PC-9 (cell line): ENCODE measurements at regions not wholly inside any gene's neighbourhood (a gene's known extent, or its start where the extent isn't known, plus 50 kb on each side); places are given as distances from the start of the nearest gene placed in this dataset.
"Not testable (repeated sequence)": the region's sequence is repeated elsewhere in the genome, so short reads cannot be mapped to it uniquely, and the experiment has no call there.

Source experiments
- BruUV-seq: library from RNA; stranded (reverse); fragments of 400-500 nt; replicated peaks from 2 replicates; lab custom pipeline; 2021; lab: Mats Ljungman, UMichigan
- CTCF ChIA-PET: fragments of 300-600 bp; sonication (Branson Sonifier 250); formaldehyde crosslinking; loops from one replicate; lab custom pipeline; 2022; ENCODE audit warnings: antibody characterized with exemption; lab: Charles Lee
- POLR2A ChIA-PET: fragments of 300-600 bp; sonication (Branson Sonifier 250); formaldehyde crosslinking; loops from one replicate; lab custom pipeline; 2022; ENCODE audit warnings: antibody characterized with exemption; ENCODE audit not compliant: unreplicated experiment; lab: Charles Lee
- DNase-seq, 2 experiments: peaks; one replicate each; pipeline versions ENCODE4 v3.0.0 to v3.0.0-alpha.2; 2015 to 2022; ENCODE audit warnings: mixed read lengths in 1 of 2
- H2AFZ ChIP-seq: fragments of 200-600 bp; sonication (generic); 2 replicates; pipeline ENCODE4 v1.8.1; 2017; ENCODE audit warnings: antibody characterized with exemption
- H3F3A ChIP-seq: fragments of 200-600 bp; sonication (generic); 2 replicates; pipeline ENCODE4 v1.8.1; 2017; ENCODE audit warnings: antibody characterized with exemption, mild to moderate bottlenecking, low read depth; ENCODE audit not compliant: insufficient read depth
- H3K27ac ChIP-seq: fragments of 200-600 bp; sonication (generic); 2 replicates; pipeline ENCODE4 v1.6.1; 2016; ENCODE audit warnings: mixed run types
- H3K27me3 ChIP-seq: fragments of 200-600 bp; sonication (generic); 2 replicates; pipeline ENCODE4 v1.6.1; 2016; ENCODE audit warnings: low read depth, mixed run types; ENCODE audit not compliant: insufficient read depth
- H3K36me3 ChIP-seq: fragments of 200-600 bp; sonication (generic); 2 replicates; pipeline ENCODE4 v1.6.1; 2016; ENCODE audit warnings: low read depth, mixed run types
- H3K4me1 ChIP-seq: fragments of 200-600 bp; sonication (generic); replicated peaks from 2 replicates; pipeline ENCODE4 v1.6.1; 2016; ENCODE audit warnings: mixed run types; ENCODE audit not compliant: insufficient read depth
- H3K4me2 ChIP-seq: fragments of 200-600 bp; sonication (generic); 2 replicates; pipeline ENCODE4 v1.6.1; 2017; ENCODE audit warnings: mixed run types
- H3K4me3 ChIP-seq: fragments of 200-600 bp; sonication (generic); 2 replicates; pipeline ENCODE4 v1.6.1; 2016; ENCODE audit warnings: mixed run types
- H3K79me2 ChIP-seq: fragments of 200-600 bp; sonication (generic); 2 replicates; pipeline ENCODE4 v1.6.1; 2017; ENCODE audit warnings: low read depth, mixed run types
- H3K9me2 ChIP-seq: fragments of 200-600 bp; sonication (generic); 2 replicates; pipeline ENCODE4 v1.8.1; 2017; ENCODE audit warnings: mild to moderate bottlenecking; ENCODE audit not compliant: insufficient read depth
- H3K9me3 ChIP-seq: fragments of 200-600 bp; sonication (generic); 2 replicates; pipeline ENCODE4 v1.8.1; 2016; ENCODE audit warnings: low read depth; ENCODE audit not compliant: insufficient read depth
- H4K20me1 ChIP-seq: fragments of 200-600 bp; sonication (generic); 2 replicates; pipeline ENCODE4 v1.8.1; 2017; ENCODE audit not compliant: insufficient read depth
- CTCF ChIP-seq: fragments of 200-600 bp; sonication (generic); conservative IDR thresholded peaks from 2 replicates; pipeline ENCODE4 v1.6.1; 2017; ENCODE audit warnings: mixed run types, antibody characterized with exemption, mild to moderate bottlenecking, moderate library complexity
- EZH2 ChIP-seq: fragments of 200-600 bp; sonication (generic); IDR thresholded peaks from 2 replicates; pipeline ENCODE4 v1.8.0; 2017; ENCODE audit warnings: antibody characterized with exemption, low read depth
- intact Hi-C: fragments of 100-400 bp; cut with micrococcal nuclease; formaldehyde crosslinking; loops from one replicate; pipeline ENCODE4 v1.10.0; 2022; ENCODE audit not compliant: unreplicated experiment

DNA sequence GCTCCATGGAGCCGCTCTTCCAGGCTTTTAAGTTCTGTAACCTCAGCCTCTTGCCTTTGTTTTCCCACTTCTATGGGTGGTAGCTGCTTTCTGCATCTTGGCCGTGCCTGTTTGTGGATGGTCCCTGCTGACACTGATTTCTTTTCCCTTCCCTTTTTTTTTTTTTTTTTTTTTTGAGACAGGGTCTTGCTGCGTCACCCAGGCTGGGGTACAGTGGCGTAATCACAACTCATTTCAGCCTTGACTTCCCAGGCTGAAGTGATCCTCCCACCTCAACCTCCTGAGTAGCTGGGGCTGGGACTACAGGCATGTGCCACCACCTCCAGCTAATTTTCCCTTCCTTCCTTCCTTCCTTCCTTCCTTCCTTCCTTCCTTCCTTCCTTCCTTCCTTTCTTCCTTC is 57.7 kb upstream of the EP300 start:
- Histone ChIP-seq H3K4me1 (peaks cover under 1% of the 10 kb centered on the region; the same call in 1 of the 2 replicates), H3K27ac (no peak overlapping the region), H2AFZ (no peak overlapping the region), H3K79me2 (no peaks in the 10 kb centered on the region), H3K9me2 (no peaks in the 10 kb centered on the region), H3F3A (no peaks in the 10 kb centered on the region), H3K27me3 (no peaks in the 10 kb centered on the region), H3K4me3 (no peak overlapping the region), H3K9me3 (no peaks in the 10 kb centered on the region), H3K36me3 (no peaks in the 10 kb centered on the region), H4K20me1 (no peaks in the 10 kb centered on the region), H3K4me2 (no peak overlapping the region)
- intact Hi-C loops: no loop called here
- ChIA-PET CTCF (no interaction called here), POLR2A (interaction anchor here (0.7 kb wide), 1 partner anchor 41 kb away, joined by 3 read pairs; no protein-coding TSS in a partner anchor)
- TF ChIP-seq CTCF: no peak
- TF ChIP-seq EZH2: no peak
- DNase-seq: no peak
- BruUV-seq: no TSS peak

- Histone ChIP-seq H2AFZ (no peak overlapping the region), H3K4me3 (no peak overlapping the region), H3K36me3 (no peaks in the 10 kb centered on the region), H4K20me1 (no peaks in the 10 kb centered on the region), H3K79me2 (no peaks in the 10 kb centered on the region), H3K9me2 (no peaks in the 10 kb centered on the region), H3K4me1 (no peaks in the 10 kb centered on the region), H3K27me3 (no peaks in the 10 kb centered on the region), H3K27ac (no peak overlapping the region), H3F3A (no peaks in the 10 kb centered on the region), H3K4me2 (no peak overlapping the region), H3K9me3 (no peaks in the 10 kb centered on the region)
- no peak for TF ChIP-seq EZH2
- DNase-seq: no peak
- intact Hi-C loops: no loop called here
- POLR2A ChIA-PET: no interaction called here
- BruUV-seq: no TSS peak
- CTCF ChIA-PET: interaction anchor here (0.6 kb wide), 1 partner anchor 84 kb away, joined by 8 read pairs; no protein-coding TSS in a partner anchor
These were observed 55.5 kb upstream of the EP300 start for GRCh38 chr22:41036924-41037323.

DNA sequence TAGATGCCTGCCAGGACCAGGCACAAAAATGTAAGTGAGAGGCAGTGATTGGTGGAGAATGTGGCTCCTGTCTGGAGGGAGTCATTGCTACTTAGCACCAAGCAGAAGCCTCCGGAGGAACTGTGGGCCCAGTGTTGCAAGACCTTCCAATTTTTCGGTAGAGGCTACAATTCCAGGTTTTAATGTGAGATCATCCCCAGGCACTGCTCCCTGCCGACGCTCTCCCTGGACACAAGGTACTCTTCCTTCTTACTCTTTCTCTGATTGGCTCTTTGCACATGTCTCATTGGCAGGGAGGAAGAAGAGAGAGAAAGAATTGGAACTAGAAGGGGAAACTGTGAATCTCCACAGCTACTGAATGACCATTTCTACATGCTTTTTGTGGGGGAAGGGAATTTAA is 53.7 kb upstream of the EP300 start:
- intact Hi-C loops: no loop called here
- no peaks in the 10 kb centered on the region for H3F3A ChIP-seq
- no peak for DNase-seq
- no peaks in the 10 kb centered on the region for H3K79me2 ChIP-seq
- POLR2A ChIA-PET: no interaction called here
- no peak overlapping the region for H2AFZ ChIP-seq
- H3K27me3 ChIP-seq: no peaks in the 10 kb centered on the region
- no peaks in the 10 kb centered on the region for H3K4me1 ChIP-seq
- TF ChIP-seq CTCF: no peak
- TF ChIP-seq EZH2: no peak
- BruUV-seq: no TSS peak
- CTCF ChIA-PET: no interaction called here
- H3K9me2 ChIP-seq: no peaks in the 10 kb centered on the region; the same call in 1 of the 2 replicates
- no peak overlapping the region for H3K4me3 ChIP-seq
- no peak overlapping the region for H3K27ac ChIP-seq
- H4K20me1 ChIP-seq: no peaks in the 10 kb centered on the region
- H3K4me2 ChIP-seq: no peak overlapping the region
- no peaks in the 10 kb centered on the region for H3K9me3 ChIP-seq
- no peaks in the 10 kb centered on the region for H3K36me3 ChIP-seq

- H3K4me3 ChIP-seq, H3K4me1 ChIP-seq, H3K79me2 ChIP-seq, H3K9me3 ChIP-seq, H3K36me3 ChIP-seq, BruUV-seq, DNase-seq, H3K4me2 ChIP-seq, H3K9me2 ChIP-seq, H3K27me3 ChIP-seq, H2AFZ ChIP-seq, H3F3A ChIP-seq, H3K27ac ChIP-seq, intact Hi-C loops, H4K20me1 ChIP-seq: not testable (repeated sequence)
- ChIA-PET CTCF (interaction anchor here (0.6 kb wide), 1 partner anchor 9 kb away, joined by 6 read pairs; no protein-coding TSS in a partner anchor), POLR2A (interaction anchor here (0.6 kb wide), 1 partner anchor 38 kb away, joined by 7 read pairs; no protein-coding TSS in a partner anchor)
These were observed 52.8 kb upstream of the EP300 start for GRCh38 chr22:41039641-41040040.
